ENCODE measurements at regions not wholly inside any gene's neighbourhood (a gene's known extent, or its start where the extent isn't known, plus 50 kb on each side); places are given as distances from the start of the nearest gene placed in this dataset.

DNA sequence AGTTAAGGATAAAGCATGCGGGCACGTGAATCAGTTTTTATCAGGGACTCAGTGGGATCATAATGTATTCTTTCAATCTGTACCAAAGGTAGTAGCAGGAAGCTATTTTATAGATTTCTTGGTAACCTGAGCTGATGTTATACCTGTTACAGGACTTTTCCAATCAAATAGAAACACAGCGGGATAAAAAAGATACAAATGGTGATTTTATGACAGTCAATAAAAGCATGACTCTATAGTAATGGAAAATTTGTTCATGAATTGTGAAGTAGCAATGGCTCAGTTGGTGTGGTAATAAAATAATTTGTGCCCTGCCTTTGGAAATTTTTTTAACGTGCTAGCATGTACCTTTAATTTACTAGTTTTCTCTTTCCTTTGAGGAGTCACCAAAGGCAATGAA is 300.7 kb upstream of the CELF2 start:
- TF ChIP-seq, protein P1, sequence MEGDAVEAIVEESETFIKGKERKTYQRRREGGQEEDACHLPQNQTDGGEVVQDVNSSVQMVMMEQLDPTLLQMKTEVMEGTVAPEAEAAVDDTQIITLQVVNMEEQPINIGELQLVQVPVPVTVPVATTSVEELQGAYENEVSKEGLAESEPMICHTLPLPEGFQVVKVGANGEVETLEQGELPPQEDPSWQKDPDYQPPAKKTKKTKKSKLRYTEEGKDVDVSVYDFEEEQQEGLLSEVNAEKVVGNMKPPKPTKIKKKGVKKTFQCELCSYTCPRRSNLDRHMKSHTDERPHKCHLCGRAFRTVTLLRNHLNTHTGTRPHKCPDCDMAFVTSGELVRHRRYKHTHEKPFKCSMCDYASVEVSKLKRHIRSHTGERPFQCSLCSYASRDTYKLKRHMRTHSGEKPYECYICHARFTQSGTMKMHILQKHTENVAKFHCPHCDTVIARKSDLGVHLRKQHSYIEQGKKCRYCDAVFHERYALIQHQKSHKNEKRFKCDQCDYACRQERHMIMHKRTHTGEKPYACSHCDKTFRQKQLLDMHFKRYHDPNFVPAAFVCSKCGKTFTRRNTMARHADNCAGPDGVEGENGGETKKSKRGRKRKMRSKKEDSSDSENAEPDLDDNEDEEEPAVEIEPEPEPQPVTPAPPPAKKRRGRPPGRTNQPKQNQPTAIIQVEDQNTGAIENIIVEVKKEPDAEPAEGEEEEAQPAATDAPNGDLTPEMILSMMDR (IDR thresholded peaks at IDR 0.05; ENCODE audit: insufficient read depth, low read depth, low read length): no peak
- no peak for TF ChIP-seq EZH2 (IDR thresholded peaks at IDR 0.05; ENCODE audit: insufficient read depth, low read length)
